Nephron progenitor cell (in vitro differentiated cells): ENCODE measurements at regions not wholly inside any gene's neighbourhood (a gene's known extent, or its start where the extent isn't known, plus 50 kb on each side); places are given as distances from the start of the nearest gene placed in this dataset.

Experiments
- DNase-seq: peaks from one replicate; pipeline ENCODE4 v3.0.0; 2021
- H3K27ac Mint-ChIP-seq: 2 replicates; pipeline ENCODE4 v1.8.0; 2021; ENCODE audit warnings: mild to moderate bottlenecking, moderate library complexity, mixed read lengths
- H3K27me3 Mint-ChIP-seq: 2 replicates; pipeline ENCODE4 v1.8.0; 2021; ENCODE audit warnings: mild to moderate bottlenecking, low read depth, mixed read lengths; ENCODE audit not compliant: poor library complexity
- H3K36me3 Mint-ChIP-seq: 2 replicates; pipeline ENCODE4 v1.8.0; 2021; ENCODE audit warnings: low read depth, mixed read lengths
- H3K4me1 Mint-ChIP-seq: 2 replicates; pipeline ENCODE4 v1.8.0; 2021; ENCODE audit warnings: mixed read lengths
- H3K4me3 Mint-ChIP-seq: 2 replicates; pipeline ENCODE4 v1.8.0; 2021; ENCODE audit warnings: mild to moderate bottlenecking, moderate library complexity, mixed read lengths
- H3K9me3 Mint-ChIP-seq: 2 replicates; pipeline ENCODE4 v1.8.0; 2021; ENCODE audit warnings: mild to moderate bottlenecking, moderate library complexity, mixed read lengths
- TF ChIP-seq, protein P1 (sequence below): fragments of 200-600 bp; sonication (generic); IDR thresholded peaks from 2 replicates; pipeline ENCODE4 v1.5.0; 2021; ENCODE audit warnings: antibody characterized with exemption

DNA sequence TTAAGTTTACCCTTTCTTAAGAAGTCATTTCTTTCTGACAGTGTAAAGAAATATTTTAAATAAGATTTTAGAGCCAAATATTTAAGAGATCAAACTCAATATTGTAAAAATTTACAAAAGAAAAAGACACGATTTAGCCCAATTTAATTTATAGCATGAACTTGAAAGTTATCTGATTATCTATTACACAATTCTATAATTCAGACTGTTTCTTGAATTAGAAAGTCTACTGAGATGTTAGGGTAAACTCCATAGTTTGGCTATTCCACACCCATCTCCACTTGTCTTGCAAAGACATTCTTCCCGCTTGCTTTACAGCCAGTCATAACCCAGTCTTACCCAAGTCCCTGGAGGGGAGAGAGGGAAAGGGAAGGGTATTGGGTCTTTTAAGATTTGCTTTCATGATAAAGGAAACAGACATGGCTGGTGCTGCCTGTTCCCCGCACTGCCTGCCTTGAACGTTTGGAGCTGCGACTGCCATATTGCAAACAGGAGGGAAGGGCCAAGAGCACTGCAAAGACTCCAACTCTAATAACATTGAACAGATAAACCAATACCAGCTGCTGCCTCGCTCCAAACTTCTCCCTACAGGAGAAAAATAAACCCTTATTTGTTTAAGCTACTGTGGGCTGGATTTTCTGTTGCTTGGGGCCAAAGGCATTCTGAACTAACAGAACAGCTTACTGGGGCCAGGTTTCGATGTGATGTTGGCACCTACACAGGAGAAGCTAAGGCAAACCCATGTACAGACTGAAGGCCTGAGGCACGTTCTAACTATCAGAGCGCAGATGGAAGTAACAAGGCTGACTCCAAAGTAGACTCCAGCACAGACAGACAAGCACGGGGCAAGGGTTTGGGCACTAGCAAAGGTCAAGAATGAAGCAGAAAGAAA lies 552.3 kb upstream of the JARID2 start:
- DNase-seq: no peak
- Mint-ChIP-seq H3K9me3 (no peaks in the 10 kb centered on the region), H3K4me1 (peaks cover 13% of the 10 kb centered on the region), H3K27me3 (peaks cover 6% of the 10 kb centered on the region), H3K27ac (peak overlapping the region; percentile 31), H3K4me3 (no peak overlapping the region), H3K36me3 (no peaks in the 10 kb centered on the region)
- TF ChIP-seq, protein P1, sequence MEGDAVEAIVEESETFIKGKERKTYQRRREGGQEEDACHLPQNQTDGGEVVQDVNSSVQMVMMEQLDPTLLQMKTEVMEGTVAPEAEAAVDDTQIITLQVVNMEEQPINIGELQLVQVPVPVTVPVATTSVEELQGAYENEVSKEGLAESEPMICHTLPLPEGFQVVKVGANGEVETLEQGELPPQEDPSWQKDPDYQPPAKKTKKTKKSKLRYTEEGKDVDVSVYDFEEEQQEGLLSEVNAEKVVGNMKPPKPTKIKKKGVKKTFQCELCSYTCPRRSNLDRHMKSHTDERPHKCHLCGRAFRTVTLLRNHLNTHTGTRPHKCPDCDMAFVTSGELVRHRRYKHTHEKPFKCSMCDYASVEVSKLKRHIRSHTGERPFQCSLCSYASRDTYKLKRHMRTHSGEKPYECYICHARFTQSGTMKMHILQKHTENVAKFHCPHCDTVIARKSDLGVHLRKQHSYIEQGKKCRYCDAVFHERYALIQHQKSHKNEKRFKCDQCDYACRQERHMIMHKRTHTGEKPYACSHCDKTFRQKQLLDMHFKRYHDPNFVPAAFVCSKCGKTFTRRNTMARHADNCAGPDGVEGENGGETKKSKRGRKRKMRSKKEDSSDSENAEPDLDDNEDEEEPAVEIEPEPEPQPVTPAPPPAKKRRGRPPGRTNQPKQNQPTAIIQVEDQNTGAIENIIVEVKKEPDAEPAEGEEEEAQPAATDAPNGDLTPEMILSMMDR: no peak

DNA sequence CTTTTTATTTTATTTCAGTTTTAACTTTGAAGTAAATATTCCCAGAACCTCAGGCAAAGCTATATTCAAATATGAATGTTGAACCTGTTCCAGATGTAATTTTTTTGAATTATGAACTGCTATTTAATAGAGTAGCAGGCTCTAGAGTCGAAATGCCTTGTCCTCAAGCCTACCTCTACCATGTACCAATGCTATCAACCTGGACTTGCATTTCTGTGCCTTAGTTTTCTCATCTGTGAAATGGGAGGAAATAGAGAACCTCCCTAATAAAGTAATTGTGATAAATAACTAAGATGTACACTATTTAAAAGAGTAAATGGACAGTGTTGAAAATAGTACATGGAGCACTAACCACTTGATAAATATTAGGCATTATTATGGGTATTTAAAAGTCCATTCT lies 551.6 kb upstream of the JARID2 start:
- Mint-ChIP-seq H3K27me3 (peaks cover 9% of the 10 kb centered on the region), H3K27ac (no peak overlapping the region), H3K4me3 (no peak overlapping the region), H3K9me3 (peaks cover 2% of the 10 kb centered on the region), H3K4me1 (peaks cover 13% of the 10 kb centered on the region), H3K36me3 (no peaks in the 10 kb centered on the region)
- DNase-seq: no peak
- TF ChIP-seq, protein P1: no peak

DNA sequence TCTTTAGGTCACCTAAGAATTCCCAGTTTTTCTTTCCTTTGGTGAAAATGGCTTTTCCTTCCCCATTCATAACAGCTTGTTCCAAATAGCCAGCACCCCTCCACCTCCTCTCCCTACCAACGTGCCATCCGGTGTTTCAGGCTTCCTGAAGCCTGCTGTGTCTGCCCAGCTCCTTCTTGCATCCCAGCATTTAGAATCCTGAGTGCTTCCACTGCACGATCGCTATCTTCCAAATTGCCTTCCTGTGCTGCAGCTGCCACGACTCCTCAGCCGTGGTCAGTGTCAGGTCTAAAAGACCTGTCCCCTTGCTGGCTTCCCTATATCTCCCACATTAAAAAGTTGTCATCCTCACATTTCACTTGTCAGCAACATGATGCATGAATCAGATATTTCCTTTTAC lies 550.3 kb upstream of the JARID2 start:
- Mint-ChIP-seq H3K9me3 (peaks cover 13% of the 10 kb centered on the region), H3K4me3 (no peak overlapping the region), H3K4me1 (peaks cover 13% of the 10 kb centered on the region), H3K27me3 (peaks cover 6% of the 10 kb centered on the region), H3K36me3 (no peaks in the 10 kb centered on the region), H3K27ac (peak overlapping the region; percentile 0)
- no peak for DNase-seq
- TF ChIP-seq, protein P1: no peak

DNA sequence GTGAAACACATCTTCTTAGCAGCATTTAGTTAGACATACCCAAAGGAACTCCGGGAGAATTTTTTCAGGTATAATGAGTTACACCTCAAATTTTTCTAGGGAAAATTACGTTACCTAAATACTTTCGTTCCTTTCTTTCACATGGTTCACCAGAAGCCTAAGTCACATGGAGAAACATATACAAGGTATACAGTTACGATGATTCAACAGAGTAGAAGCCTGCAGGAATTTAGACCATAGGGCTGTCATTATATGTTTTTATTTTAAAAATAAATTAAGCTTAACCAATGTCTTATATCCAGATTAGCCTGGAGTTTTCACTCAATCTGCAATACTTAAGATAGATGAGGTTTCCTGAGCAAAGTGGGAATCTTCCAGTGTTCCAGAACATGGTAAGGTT lies 549.5 kb upstream of the JARID2 start:
- Mint-ChIP-seq H3K27ac (no peak overlapping the region), H3K4me1 (peaks cover 13% of the 10 kb centered on the region), H3K9me3 (peaks cover 13% of the 10 kb centered on the region), H3K36me3 (no peaks in the 10 kb centered on the region), H3K4me3 (no peak overlapping the region), H3K27me3 (peaks cover 6% of the 10 kb centered on the region)
- TF ChIP-seq, protein P1: no peak
- DNase-seq: no peak

DNA sequence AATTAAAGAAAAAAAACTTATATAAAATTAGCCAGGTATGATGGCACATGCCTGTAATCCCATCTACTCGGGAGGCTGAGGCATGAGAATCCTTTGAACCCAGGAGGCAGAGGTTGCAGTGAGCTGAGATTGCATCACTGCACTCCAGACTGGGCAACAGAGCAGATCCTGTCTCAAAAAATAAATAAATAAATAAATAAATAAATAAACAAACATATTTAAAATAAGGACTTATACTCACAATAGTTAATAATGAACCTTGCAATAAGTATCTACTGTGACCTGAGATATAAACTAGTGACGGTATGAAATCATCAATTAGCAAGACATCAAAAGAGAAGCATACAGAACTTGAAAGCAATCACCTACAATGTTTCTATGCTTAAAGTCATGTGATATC lies 548.4 kb upstream of the JARID2 start:
- Mint-ChIP-seq H3K4me3 (no peak overlapping the region), H3K27me3 (peaks cover 6% of the 10 kb centered on the region), H3K36me3 (no peaks in the 10 kb centered on the region), H3K4me1 (peaks cover 13% of the 10 kb centered on the region), H3K27ac (no peak overlapping the region), H3K9me3 (peaks cover 13% of the 10 kb centered on the region)
- TF ChIP-seq, protein P1: no peak
- no peak for DNase-seq
